GM04503 (cell line): ENCODE measurements at regions not wholly inside any gene's neighbourhood (a gene's known extent, or its start where the extent isn't known, plus 50 kb on each side); places are given as distances from the start of the nearest gene placed in this dataset.

Source experiments
- DNase-seq: peaks from one replicate; pipeline ENCODE4 v3.0.0-alpha.2; 2012; ENCODE audit warnings: low read depth

- no peak for DNase-seq
Observed at GRCh38 chr4:189385579-189385978, 555.1 kb upstream of the FRG1 start.

- no peak for DNase-seq
Observed at GRCh38 chr4:189396435-189396834, 544.2 kb upstream of the FRG1 start.

- DNase-seq, result no peak
Observed at GRCh38 chr4:189404271-189404670, 536.4 kb upstream of the FRG1 start.

GRCh38 chr4:189409158-189409557 lies 531.5 kb upstream of the FRG1 start:
- DNase-seq, result no peak

- no peak for DNase-seq
Observed at GRCh38 chr4:189414021-189414420, 526.7 kb upstream of the FRG1 start.

- DNase-seq, result no peak
Observed at GRCh38 chr4:189420572-189420971, 520.1 kb upstream of the FRG1 start.

- no peak for DNase-seq
Observed at GRCh38 chr4:189436207-189436606, 504.5 kb upstream of the FRG1 start.

GRCh38 chr4:189440716-189441115 lies 500.0 kb upstream of the FRG1 start:
- DNase-seq, result no peak

- no peak for DNase-seq
Observed at GRCh38 chr4:189443341-189443740, 497.3 kb upstream of the FRG1 start.

GRCh38 chr4:189445613-189446012 lies 495.1 kb upstream of the FRG1 start:
- DNase-seq, result no peak

- no peak for DNase-seq
Observed at GRCh38 chr4:189463734-189464133, 476.9 kb upstream of the FRG1 start.

GRCh38 chr4:189494407-189494806 lies 446.3 kb upstream of the FRG1 start:
- DNase-seq, result no peak

GRCh38 chr4:189497516-189497915 lies 443.2 kb upstream of the FRG1 start:
- DNase-seq, result no peak

GRCh38 chr4:189497996-189498395 lies 442.7 kb upstream of the FRG1 start:
- no peak for DNase-seq

GRCh38 chr4:189498457-189498856 lies 442.2 kb upstream of the FRG1 start:
- no peak for DNase-seq

- DNase-seq, result no peak
Observed at GRCh38 chr4:189499696-189500095, 441.0 kb upstream of the FRG1 start.

GRCh38 chr4:189500970-189501369 lies 439.7 kb upstream of the FRG1 start:
- DNase-seq, result no peak

GRCh38 chr4:189502841-189503435 lies 437.7 kb upstream of the FRG1 start:
- DNase-seq, result no peak

- no peak for DNase-seq
Observed at GRCh38 chr4:189504220-189504619, 436.5 kb upstream of the FRG1 start.

GRCh38 chr4:189505380-189505779 lies 435.3 kb upstream of the FRG1 start:
- DNase-seq, result no peak

- DNase-seq, result no peak
Observed at GRCh38 chr4:189506080-189506479, 434.6 kb upstream of the FRG1 start.

- DNase-seq, result no peak
Observed at GRCh38 chr4:189507060-189507459, 433.6 kb upstream of the FRG1 start.

GRCh38 chr4:189510601-189511000 lies 430.1 kb upstream of the FRG1 start:
- no peak for DNase-seq

GRCh38 chr4:189511581-189511980 lies 429.1 kb upstream of the FRG1 start:
- DNase-seq, result no peak

- no peak for DNase-seq
Observed at GRCh38 chr4:189513421-189513820, 427.3 kb upstream of the FRG1 start.
